Esophagus muscularis mucosa (tissue), 4 donors: ENCODE measurements at regions not wholly inside any gene's neighbourhood (a gene's known extent, or its start where the extent isn't known, plus 50 kb on each side); places are given as distances from the start of the nearest gene placed in this dataset.

Experiments used
- CTCF ChIP-seq, 3 experiments: fragments of 200-600 bp in 2 of 3; fragments of 450-650 bp in 1 of 3; sonication (generic) in 2 of 3; IDR thresholded peaks; one replicate each; pipeline ENCODE4 v1.5.1; 2017 to 2019; ENCODE audit warnings: antibody characterized with exemption in 3 of 3, mild to moderate bottlenecking in 2 of 3, moderate library complexity in 1 of 3
- EP300 ChIP-seq: sonication (generic); formaldehyde crosslinking; IDR thresholded peaks from one replicate; pipeline ENCODE4 v1.6.1; 2017; ENCODE audit warnings: antibody characterized with exemption
- POLR2A ChIP-seq: fragments of 450-650 bp; IDR thresholded peaks from one replicate; pipeline ENCODE4 v1.6.1; 2017; ENCODE audit warnings: antibody characterized with exemption, moderate library complexity, mild to moderate bottlenecking, low read depth
- POLR2AphosphoS5 ChIP-seq, 2 donors: sonication (generic); formaldehyde crosslinking; IDR thresholded peaks; one replicate each; pipeline ENCODE4 v1.6.1; 2017; ENCODE audit warnings: antibody characterized with exemption in 2 of 2

GRCh38 chr3:110391042-110391441, 680.6 kb upstream of the NECTIN3 start:
- TF ChIP-seq CTCF (IDR thresholded peaks at IDR 0.05) (no peak), POLR2A (no peak), POLR2AphosphoS5 (IDR thresholded peaks at IDR 0.05) (no peak), EP300 (no peak)
